ENCODE measurements at regions not wholly inside any gene's neighbourhood (a gene's known extent, or its start where the extent isn't known, plus 50 kb on each side); places are given as distances from the start of the nearest gene placed in this dataset.

DNA sequence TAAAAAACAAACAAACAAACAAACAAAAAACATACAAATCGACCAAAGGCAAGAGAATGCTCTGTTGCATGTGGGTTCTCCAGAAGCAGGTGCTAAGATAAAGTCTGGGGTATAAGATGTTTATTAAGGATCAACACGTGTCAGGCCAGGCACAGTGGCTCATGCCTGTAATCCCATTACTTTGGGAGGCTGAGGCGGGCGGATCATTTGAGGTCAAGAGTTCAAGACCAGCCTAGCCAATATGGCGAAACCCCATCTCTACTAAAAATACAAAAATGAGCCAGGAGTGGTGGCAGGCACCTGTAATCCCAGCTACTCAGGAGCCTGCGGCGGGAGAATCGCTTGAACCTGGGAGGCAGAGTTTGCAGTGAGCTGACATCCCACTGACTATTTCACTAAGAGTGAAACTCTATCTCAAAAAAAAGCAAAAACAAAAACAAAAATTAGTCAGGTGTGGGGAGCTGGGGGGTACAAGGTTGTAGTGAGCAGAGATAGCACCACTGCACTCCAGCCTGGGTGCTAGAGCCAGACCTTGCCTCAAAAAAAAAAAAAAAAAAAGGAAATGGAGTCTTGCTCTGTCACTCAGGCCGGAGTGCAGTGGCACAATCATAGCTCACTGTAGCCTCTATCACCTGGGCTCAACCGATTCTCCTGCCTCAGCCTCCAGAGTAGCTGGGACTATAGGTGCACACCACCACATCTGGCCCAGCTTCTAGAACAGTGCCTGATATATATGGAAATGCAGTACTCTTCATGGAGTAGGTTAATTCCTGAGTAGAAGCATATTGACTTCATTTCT lies 86.8 kb upstream of the JARID2 start:
- Histone ChIP-seq H4K91ac (ENCODE audit: insufficient read length, low read depth, low read length) (no peak overlapping the region), H4K5ac (ENCODE audit: insufficient read length, low read depth, low read length) (no peak overlapping the region), H3K14ac (ENCODE audit: insufficient read depth, low read length) (no peak overlapping the region), H3K79me2 (ENCODE audit: insufficient read depth, low read length) (no peaks in the 10 kb centered on the region), H2BK5ac (ENCODE audit: insufficient read length, low read length) (no peak overlapping the region), H3K23ac (ENCODE audit: insufficient read length, low read depth, low read length) (no peak overlapping the region), H3K27ac (ENCODE audit: insufficient read length, low read depth, low read length) (no peak overlapping the region), H2BK12ac (ENCODE audit: insufficient read length, low read depth, low read length) (no peak overlapping the region), H3K4ac (ENCODE audit: low read depth, low read length) (no peak overlapping the region), H4K20me1 (ENCODE audit: control insufficient read depth, insufficient read depth, insufficient read length) (no peaks in the 10 kb centered on the region), H3K9me3 (ENCODE audit: control insufficient read depth, low read depth, low read length) (no peaks in the 10 kb centered on the region), H2BK15ac (ENCODE audit: low read depth, low read length) (no peak overlapping the region), H3K18ac (ENCODE audit: insufficient read length, low read depth, low read length) (no peak overlapping the region), H3K4me2 (ENCODE audit: insufficient read depth, insufficient read length, low read length) (no peak overlapping the region), H3K9ac (ENCODE audit: extremely low read depth, insufficient read length, low read length) (no peak overlapping the region), H3K56ac (ENCODE audit: insufficient read length, low read depth, low read length) (no peak overlapping the region), H3K4me1 (ENCODE audit: insufficient read depth, low read length) (no peaks in the 10 kb centered on the region), H2AK5ac (ENCODE audit: insufficient read length, low read length) (no peak overlapping the region), H3K27me3 (ENCODE audit: insufficient read depth, low read length) (no peaks in the 10 kb centered on the region), H2AFZ (ENCODE audit: low read length) (no peak overlapping the region), H3K23me2 (ENCODE audit: insufficient read length, low read depth, low read length, poor library complexity, severe bottlenecking) (no peaks in the 10 kb centered on the region), H2BK20ac (ENCODE audit: low read depth, low read length, poor library complexity, severe bottlenecking) (no peak overlapping the region), H3T11ph (ENCODE audit: low read length) (no peak overlapping the region), H4K8ac (replicated peaks; ENCODE audit: insufficient read length, low read depth, low read length) (no peak overlapping the region), H3K79me1 (ENCODE audit: insufficient read depth, low read depth, low read length, poor library complexity, severe bottlenecking) (no peaks in the 10 kb centered on the region), H2BK120ac (ENCODE audit: low read depth, low read length, poor library complexity, severe bottlenecking) (no peak overlapping the region)
- no peaks in the 10 kb centered on the region for H3K9me3 Mint-ChIP-seq
- H3K27ac Mint-ChIP-seq: no peak overlapping the region; a peak in 1 of 7 replicates
- peaks cover 5 to 6% of the 10 kb centered on the region in 2 experiments for H3K4me1 Mint-ChIP-seq
- TF ChIP-seq, protein P1, sequence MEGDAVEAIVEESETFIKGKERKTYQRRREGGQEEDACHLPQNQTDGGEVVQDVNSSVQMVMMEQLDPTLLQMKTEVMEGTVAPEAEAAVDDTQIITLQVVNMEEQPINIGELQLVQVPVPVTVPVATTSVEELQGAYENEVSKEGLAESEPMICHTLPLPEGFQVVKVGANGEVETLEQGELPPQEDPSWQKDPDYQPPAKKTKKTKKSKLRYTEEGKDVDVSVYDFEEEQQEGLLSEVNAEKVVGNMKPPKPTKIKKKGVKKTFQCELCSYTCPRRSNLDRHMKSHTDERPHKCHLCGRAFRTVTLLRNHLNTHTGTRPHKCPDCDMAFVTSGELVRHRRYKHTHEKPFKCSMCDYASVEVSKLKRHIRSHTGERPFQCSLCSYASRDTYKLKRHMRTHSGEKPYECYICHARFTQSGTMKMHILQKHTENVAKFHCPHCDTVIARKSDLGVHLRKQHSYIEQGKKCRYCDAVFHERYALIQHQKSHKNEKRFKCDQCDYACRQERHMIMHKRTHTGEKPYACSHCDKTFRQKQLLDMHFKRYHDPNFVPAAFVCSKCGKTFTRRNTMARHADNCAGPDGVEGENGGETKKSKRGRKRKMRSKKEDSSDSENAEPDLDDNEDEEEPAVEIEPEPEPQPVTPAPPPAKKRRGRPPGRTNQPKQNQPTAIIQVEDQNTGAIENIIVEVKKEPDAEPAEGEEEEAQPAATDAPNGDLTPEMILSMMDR (conservative IDR thresholded peaks at IDR 0.05): no peak
- H3K27me3 Mint-ChIP-seq (ENCODE audit: low read depth): no peaks in the 10 kb centered on the region
- no peak for DNase-seq
- WGBS (ENCODE audit: extremely low coverage, insufficient read length, low lambda C conversion rate): no CpG with 5 or more reads among the region's 10 CpGs
- no peak overlapping the region for H3K4me3 Mint-ChIP-seq
- no peaks in the 10 kb centered on the region for H3K36me3 Mint-ChIP-seq (ENCODE audit: insufficient read depth in 1 of 3, low read depth in 3 of 3)
